ENCODE measurements at regions not wholly inside any gene's neighbourhood (a gene's known extent, or its start where the extent isn't known, plus 50 kb on each side); places are given as distances from the start of the nearest gene placed in this dataset.

DNA sequence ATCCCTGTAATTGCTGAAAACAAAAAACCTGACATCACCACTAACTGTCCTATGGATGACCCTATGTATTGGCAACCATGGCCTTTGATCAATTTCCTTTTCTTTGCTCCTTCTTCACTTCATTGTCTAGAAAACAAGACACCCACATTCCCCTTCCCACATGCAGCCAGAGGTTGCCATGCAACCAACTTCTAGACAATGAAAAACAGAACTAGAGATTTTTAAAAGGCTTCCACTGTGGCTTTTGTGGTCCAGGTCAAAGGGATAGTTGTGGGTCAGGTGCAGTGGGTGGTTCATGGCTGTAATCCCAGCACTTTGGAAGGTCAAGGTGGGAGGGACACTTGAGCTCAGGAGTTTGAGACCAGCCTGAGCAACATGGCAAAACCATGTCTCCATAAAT lies 139.3 kb upstream of the DOK6 start:
- H3K36me3 ChIP-seq (ENCODE audit: insufficient read depth, low read length), result no peaks in the 10 kb centered on the region
- no peak overlapping the region for H3K9ac ChIP-seq (ENCODE audit: low read depth, low read length)

DNA sequence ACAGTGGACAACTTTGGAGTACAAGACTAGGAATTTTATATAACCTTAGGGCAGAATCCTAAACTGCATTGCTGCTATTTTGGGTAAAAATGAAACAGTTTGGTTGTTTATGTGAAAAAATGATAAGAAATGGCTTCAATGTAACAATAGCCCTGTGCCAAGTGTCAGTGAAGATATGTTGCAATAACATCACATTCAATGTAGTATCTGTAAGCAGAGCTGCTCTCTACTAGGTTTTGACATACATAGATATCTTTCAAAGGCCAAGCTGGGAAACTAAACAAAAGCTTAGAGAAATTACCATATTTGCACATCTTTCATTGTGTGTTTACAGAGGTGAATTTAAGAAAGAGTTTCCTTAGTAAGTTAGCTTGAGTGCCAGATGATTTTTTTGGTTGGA lies 135.0 kb upstream of the DOK6 start:
- Histone ChIP-seq H3K27me3 (ENCODE audit: control insufficient read depth, insufficient read depth, low read length) (no peaks in the 10 kb centered on the region), H3K9me3 (replicated peaks; ENCODE audit: low read length) (no peaks in the 10 kb centered on the region), H3K4me1 (ENCODE audit: control insufficient read depth, insufficient read depth, low read length) (no peaks in the 10 kb centered on the region), H3K36me3 (ENCODE audit: insufficient read depth, low read length) (no peaks in the 10 kb centered on the region), H3K4me3 (ENCODE audit: low read length) (no peak overlapping the region), H3K4me2 (ENCODE audit: low read length) (no peak overlapping the region), H3K9ac (ENCODE audit: low read depth, low read length) (no peak overlapping the region)

More for the DNA sequence above, 139.3 kb upstream of the DOK6 start:
- Histone ChIP-seq H3K27me3 (ENCODE audit: control insufficient read depth, insufficient read depth, low read length) (no peaks in the 10 kb centered on the region), H3K9me3 (replicated peaks; ENCODE audit: low read length) (no peaks in the 10 kb centered on the region), H3K4me2 (ENCODE audit: low read length) (no peak overlapping the region), H3K4me1 (ENCODE audit: control insufficient read depth, insufficient read depth, low read length) (peaks cover 11% of the 10 kb centered on the region), H3K4me3 (ENCODE audit: low read length) (no peak overlapping the region)

DNA sequence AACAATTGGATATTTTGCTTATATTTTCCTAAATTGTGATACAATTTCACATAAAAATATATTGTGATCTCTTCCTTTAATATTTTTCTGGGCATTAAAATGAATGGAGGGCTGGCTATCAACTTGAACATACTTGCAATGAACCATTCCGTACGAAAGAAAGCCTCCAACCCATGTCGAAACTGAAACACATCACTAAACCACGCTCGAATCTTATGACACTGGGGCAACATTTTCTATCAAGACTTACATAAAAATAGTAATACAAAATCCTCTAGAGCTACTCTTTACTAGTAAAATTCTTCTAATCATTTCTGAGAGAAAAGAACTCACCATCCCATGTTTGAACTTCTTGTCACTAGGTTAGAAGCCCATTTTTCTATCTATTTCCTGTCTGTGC lies 132.8 kb upstream of the DOK6 start:
- Histone ChIP-seq H3K4me1 (ENCODE audit: control insufficient read depth, insufficient read depth, low read length) (no peaks in the 10 kb centered on the region), H3K9ac (ENCODE audit: low read depth, low read length) (no peak overlapping the region), H3K27me3 (ENCODE audit: control insufficient read depth, insufficient read depth, low read length) (no peaks in the 10 kb centered on the region), H3K9me3 (replicated peaks; ENCODE audit: low read length) (no peaks in the 10 kb centered on the region), H3K4me2 (ENCODE audit: low read length) (no peak overlapping the region), H3K4me3 (ENCODE audit: low read length) (no peak overlapping the region), H3K36me3 (ENCODE audit: insufficient read depth, low read length) (no peaks in the 10 kb centered on the region)

DNA sequence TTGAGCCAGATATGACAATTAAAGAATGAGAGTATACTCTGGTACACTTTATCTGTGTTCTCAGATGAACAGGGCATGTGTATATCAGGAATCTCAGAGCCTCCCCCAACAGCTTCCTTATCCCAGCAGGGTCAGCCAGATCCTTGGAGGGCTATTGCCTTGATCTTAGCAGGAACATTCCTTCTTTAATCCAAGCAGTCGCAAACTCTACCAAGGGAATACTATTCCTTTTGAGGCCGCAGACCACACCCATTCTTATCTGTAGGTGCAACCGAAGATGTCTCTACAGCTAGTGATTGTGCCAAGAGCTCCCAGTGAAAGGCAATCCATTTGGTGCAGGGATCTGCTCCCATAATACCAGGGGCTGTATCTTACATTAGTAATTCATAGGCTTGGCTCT lies 118.3 kb upstream of the DOK6 start:
- Histone ChIP-seq H3K9me3 (replicated peaks; ENCODE audit: low read length) (no peaks in the 10 kb centered on the region), H3K4me1 (ENCODE audit: control insufficient read depth, insufficient read depth, low read length) (no peaks in the 10 kb centered on the region), H3K27me3 (ENCODE audit: control insufficient read depth, insufficient read depth, low read length) (no peaks in the 10 kb centered on the region), H3K9ac (ENCODE audit: low read depth, low read length) (no peak overlapping the region), H3K4me3 (ENCODE audit: low read length) (no peak overlapping the region), H3K4me2 (ENCODE audit: low read length) (no peak overlapping the region), H3K36me3 (ENCODE audit: insufficient read depth, low read length) (no peaks in the 10 kb centered on the region)

DNA sequence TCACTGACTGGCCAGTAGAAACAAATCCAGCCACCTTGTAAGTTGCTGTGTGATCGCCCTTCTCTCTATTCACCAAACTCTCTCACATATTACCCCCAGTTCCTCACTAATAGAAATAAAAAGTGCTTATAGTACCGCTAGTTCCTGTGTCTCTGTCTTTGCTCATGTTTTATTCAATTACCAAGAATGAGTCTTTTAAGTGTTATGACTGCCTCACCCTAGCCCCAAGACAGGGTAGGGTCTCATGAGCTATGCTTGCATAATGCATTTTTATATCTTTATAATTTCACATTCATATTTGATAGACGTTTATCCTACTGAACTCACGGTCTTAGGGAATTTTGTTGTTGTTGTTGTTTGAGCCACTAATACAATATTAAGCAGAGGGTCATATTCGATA lies 109.6 kb upstream of the DOK6 start:
- no peak overlapping the region for H3K4me3 ChIP-seq (ENCODE audit: low read length)
- H3K36me3 ChIP-seq (ENCODE audit: insufficient read depth, low read length), result no peaks in the 10 kb centered on the region

DNA sequence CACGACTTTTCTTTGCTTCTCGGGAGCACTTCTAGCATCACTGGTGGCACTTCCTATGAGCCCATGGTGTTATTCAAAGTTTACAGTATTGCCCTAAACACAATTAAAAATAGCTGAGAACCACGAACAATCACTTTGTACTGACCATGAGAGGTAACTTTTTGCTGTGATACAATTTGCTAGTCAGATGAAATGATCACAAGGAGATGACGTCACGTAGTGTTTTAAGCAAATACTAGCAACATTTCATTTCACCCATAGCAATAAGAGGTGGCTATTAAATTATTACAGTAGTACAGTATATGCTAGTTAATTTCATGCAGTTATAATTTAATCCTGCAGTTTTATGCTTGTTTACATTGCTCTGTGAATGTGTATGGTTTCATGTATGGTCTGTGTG lies 108.9 kb upstream of the DOK6 start:
- Histone ChIP-seq H3K4me2 (ENCODE audit: low read length) (no peak overlapping the region), H3K4me1 (ENCODE audit: control insufficient read depth, insufficient read depth, low read length) (no peaks in the 10 kb centered on the region), H3K27me3 (ENCODE audit: control insufficient read depth, insufficient read depth, low read length) (no peaks in the 10 kb centered on the region), H3K4me3 (ENCODE audit: low read length) (no peak overlapping the region), H3K9ac (ENCODE audit: low read depth, low read length) (no peak overlapping the region), H3K9me3 (replicated peaks; ENCODE audit: low read length) (no peaks in the 10 kb centered on the region), H3K36me3 (ENCODE audit: insufficient read depth, low read length) (no peaks in the 10 kb centered on the region)

More for the DNA sequence above, 109.6 kb upstream of the DOK6 start:
- Histone ChIP-seq H3K9me3 (replicated peaks; ENCODE audit: low read length) (no peaks in the 10 kb centered on the region), H3K27me3 (ENCODE audit: control insufficient read depth, insufficient read depth, low read length) (no peaks in the 10 kb centered on the region), H3K9ac (ENCODE audit: low read depth, low read length) (no peak overlapping the region), H3K4me1 (ENCODE audit: control insufficient read depth, insufficient read depth, low read length) (no peaks in the 10 kb centered on the region), H3K4me2 (ENCODE audit: low read length) (no peak overlapping the region)

DNA sequence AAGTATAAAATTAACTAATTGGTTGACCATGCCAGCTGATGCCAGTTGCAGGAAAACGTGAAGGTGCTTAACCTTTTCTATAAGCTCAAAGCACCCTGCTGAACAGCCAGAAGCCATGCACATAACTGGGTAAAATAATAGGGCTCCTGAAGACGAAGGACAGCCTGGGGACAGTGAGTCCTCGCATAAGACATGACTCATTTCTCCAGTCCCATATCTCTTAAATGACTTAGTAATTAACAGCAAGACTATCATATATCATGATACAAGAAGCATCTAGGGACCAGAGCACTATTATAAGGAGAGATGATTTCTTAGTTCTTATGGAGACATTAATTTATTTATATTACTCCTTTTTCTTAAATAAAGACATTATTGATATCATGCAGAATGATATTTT lies 100.5 kb upstream of the DOK6 start:
- H3K36me3 ChIP-seq (ENCODE audit: insufficient read depth, low read length), result no peaks in the 10 kb centered on the region
- no peak overlapping the region for H3K4me3 ChIP-seq (ENCODE audit: low read length)
- no peak overlapping the region for H3K4me2 ChIP-seq (ENCODE audit: low read length)
- no peaks in the 10 kb centered on the region for H3K27me3 ChIP-seq (ENCODE audit: control insufficient read depth, insufficient read depth, low read length)
- H3K4me1 ChIP-seq (ENCODE audit: control insufficient read depth, insufficient read depth, low read length), result no peaks in the 10 kb centered on the region
- no peaks in the 10 kb centered on the region for H3K9me3 ChIP-seq (replicated peaks; ENCODE audit: low read length)
- no peak overlapping the region for H3K9ac ChIP-seq (ENCODE audit: low read depth, low read length)

DNA sequence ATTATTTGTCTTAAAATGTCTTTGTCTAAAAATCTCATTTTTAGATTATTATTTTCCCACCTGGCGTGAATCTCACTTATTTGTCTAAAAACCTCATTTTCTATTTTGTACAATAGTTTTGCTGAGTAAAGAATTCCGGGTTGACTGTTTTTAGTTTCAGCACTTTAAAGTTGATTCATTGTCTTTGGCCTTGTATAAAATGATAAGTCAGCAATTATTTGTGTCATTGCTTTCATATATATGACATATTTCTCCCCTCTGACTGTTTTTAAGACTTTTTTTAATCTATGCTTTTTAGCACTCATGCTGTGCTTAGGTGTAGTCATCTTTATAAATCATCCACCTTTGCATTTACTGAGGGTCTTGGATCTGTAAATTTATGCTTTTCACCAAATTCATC lies 92.1 kb upstream of the DOK6 start:
- Histone ChIP-seq H3K9me3 (replicated peaks; ENCODE audit: low read length) (no peaks in the 10 kb centered on the region), H3K4me2 (ENCODE audit: low read length) (no peak overlapping the region), H3K36me3 (ENCODE audit: insufficient read depth, low read length) (no peaks in the 10 kb centered on the region), H3K4me3 (ENCODE audit: low read length) (no peak overlapping the region), H3K9ac (ENCODE audit: low read depth, low read length) (no peak overlapping the region), H3K27me3 (ENCODE audit: control insufficient read depth, insufficient read depth, low read length) (no peaks in the 10 kb centered on the region), H3K4me1 (ENCODE audit: control insufficient read depth, insufficient read depth, low read length) (no peaks in the 10 kb centered on the region)

DNA sequence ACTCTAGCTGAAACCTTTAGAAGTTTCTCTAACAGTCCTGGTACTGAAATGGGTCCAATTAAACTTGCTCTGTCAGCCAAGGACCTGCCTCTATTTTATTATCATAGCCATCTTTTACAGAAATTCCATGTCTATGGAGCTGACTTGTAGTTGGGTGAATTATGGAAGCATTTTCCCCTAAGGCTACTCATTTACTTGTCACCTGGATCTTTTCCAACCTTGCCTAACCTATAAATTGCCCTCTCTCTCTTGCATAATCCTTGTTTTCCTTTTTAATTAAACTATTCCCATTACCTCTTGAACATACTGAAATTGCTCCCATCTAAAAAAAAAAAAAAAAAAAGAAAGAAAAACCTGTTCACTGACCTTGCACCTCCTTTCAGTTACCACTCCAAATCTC lies 74.6 kb upstream of the DOK6 start:
- no peaks in the 10 kb centered on the region for H3K4me1 ChIP-seq (ENCODE audit: control insufficient read depth, insufficient read depth, low read length)
- no peaks in the 10 kb centered on the region for H3K36me3 ChIP-seq (ENCODE audit: insufficient read depth, low read length)
- H3K9me3 ChIP-seq (replicated peaks; ENCODE audit: low read length), result no peaks in the 10 kb centered on the region
- no peak overlapping the region for H3K4me2 ChIP-seq (ENCODE audit: low read length)
- H3K27me3 ChIP-seq (ENCODE audit: control insufficient read depth, insufficient read depth, low read length), result no peaks in the 10 kb centered on the region
- H3K9ac ChIP-seq (ENCODE audit: low read depth, low read length), result no peak overlapping the region
- H3K4me3 ChIP-seq (ENCODE audit: low read length), result no peak overlapping the region

DNA sequence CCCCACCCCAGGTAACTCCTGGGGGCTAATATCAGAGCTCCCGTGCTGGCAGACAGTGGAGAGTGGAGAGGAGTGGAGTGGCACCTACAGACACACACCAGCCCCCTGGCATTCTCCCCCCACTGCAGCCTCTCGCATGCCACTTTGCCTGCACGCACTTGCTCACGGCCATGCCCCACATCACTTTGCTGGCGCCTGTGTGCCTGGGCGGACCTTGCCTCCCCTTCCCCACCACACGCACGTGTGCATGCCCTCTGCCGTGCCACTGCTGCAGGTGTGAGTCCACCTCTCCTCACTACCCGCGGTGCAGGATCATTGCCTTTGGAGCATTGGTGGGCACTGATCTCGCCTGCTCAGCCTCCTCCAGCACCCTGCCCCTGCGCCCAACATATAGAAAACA lies 72.6 kb upstream of the DOK6 start:
- Histone ChIP-seq H3K36me3 (ENCODE audit: insufficient read depth, low read length) (no peaks in the 10 kb centered on the region), H3K4me1 (ENCODE audit: control insufficient read depth, insufficient read depth, low read length) (no peaks in the 10 kb centered on the region), H3K9me3 (replicated peaks; ENCODE audit: low read length) (no peaks in the 10 kb centered on the region), H3K4me3 (ENCODE audit: low read length) (no peak overlapping the region), H3K27me3 (ENCODE audit: control insufficient read depth, insufficient read depth, low read length) (no peaks in the 10 kb centered on the region), H3K4me2 (ENCODE audit: low read length) (no peak overlapping the region), H3K9ac (ENCODE audit: low read depth, low read length) (no peak overlapping the region)

DNA sequence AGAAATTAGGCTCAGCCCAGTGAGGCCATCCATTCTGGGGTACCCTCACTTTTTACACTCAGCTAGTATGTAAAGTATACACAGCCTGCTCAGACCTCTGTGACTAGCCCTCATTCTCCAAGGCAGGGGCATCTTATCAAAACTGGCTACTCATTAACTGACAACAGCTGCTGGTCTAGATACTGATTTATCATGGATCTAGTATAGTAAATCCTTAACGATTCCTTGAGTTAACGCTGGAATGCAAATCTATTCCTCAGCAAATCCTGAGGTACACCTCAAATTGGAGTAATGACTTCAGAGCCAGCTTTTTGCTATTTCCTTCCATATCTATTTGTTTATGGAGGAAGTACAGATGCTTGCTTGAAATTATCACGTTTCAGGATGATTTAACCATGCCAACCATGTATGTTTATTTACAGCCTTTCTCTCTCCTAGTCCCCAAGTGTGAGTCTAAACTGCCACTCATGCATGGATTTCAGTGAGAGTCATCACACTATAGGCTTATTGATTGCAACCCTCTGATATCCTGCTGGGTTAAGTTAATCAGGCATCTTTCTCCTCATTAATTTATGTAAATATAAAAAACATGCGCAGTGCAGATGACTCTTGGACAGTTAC lies 70.2 kb upstream of the DOK6 start:
- Histone ChIP-seq H3K27me3 (ENCODE audit: control insufficient read depth, insufficient read depth, low read length) (no peaks in the 10 kb centered on the region), H3K36me3 (ENCODE audit: insufficient read depth, low read length) (no peaks in the 10 kb centered on the region), H3K9ac (ENCODE audit: low read depth, low read length) (no peak overlapping the region), H3K4me2 (ENCODE audit: low read length) (no peak overlapping the region), H3K4me1 (ENCODE audit: control insufficient read depth, insufficient read depth, low read length) (no peaks in the 10 kb centered on the region), H3K9me3 (replicated peaks; ENCODE audit: low read length) (no peaks in the 10 kb centered on the region), H3K4me3 (ENCODE audit: low read length) (no peak overlapping the region)

DNA sequence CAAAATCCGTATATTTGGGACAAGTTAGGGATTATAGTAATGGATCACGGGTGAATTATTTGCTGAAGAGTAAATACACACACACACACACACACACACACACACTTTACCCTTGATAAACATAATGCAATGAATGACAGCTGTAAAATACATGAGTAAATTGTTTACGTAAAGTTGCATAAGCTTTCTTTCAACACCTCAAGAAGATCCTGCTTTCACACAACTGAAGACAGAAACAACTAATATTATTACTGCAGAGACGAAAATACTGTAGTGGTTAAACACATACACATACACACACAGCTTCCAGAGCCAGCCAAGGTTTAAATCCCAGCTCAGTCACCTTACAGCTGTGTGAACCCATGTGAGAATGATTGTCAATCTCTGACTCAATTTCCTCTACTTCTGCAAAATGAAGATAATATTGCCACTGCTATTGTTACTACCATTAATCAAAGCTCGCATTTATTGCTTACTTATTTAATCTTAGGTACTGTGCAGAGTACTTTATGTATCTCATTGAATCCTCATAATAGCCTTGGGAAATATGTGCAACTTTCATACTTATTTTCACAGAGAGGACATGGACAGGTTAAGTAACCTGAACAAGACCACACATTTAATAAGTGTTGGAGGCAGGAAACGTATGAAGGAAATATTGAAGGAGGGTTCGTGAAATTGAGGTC lies 50.6 kb upstream of the DOK6 start:
- Histone ChIP-seq H3K9me3 (replicated peaks; ENCODE audit: low read length) (no peaks in the 10 kb centered on the region), H3K36me3 (ENCODE audit: insufficient read depth, low read length) (no peaks in the 10 kb centered on the region), H3K27me3 (ENCODE audit: control insufficient read depth, insufficient read depth, low read length) (no peaks in the 10 kb centered on the region), H3K4me2 (ENCODE audit: low read length) (no peak overlapping the region), H3K4me1 (ENCODE audit: control insufficient read depth, insufficient read depth, low read length) (no peaks in the 10 kb centered on the region), H3K9ac (ENCODE audit: low read depth, low read length) (no peak overlapping the region), H3K4me3 (ENCODE audit: low read length) (no peak overlapping the region)

All from skeletal muscle satellite cell (primary cell).